GM21723 (cell line): ENCODE measurements at regions not wholly inside any gene's neighbourhood (a gene's known extent, or its start where the extent isn't known, plus 50 kb on each side); places are given as distances from the start of the nearest gene placed in this dataset.

Source experiments
- ATAC-seq: cut with Tn5 transposase; IDR thresholded peaks from one replicate; pipeline ENCODE4 v1.9.1; 2021; ENCODE audit warnings: mild to moderate bottlenecking, moderate library complexity; ENCODE audit not compliant: unreplicated experiment

- ATAC-seq, result no peak
Observed at GRCh38 chr4:26132858-26133257, 188.0 kb upstream of the RBPJ start.

DNA sequence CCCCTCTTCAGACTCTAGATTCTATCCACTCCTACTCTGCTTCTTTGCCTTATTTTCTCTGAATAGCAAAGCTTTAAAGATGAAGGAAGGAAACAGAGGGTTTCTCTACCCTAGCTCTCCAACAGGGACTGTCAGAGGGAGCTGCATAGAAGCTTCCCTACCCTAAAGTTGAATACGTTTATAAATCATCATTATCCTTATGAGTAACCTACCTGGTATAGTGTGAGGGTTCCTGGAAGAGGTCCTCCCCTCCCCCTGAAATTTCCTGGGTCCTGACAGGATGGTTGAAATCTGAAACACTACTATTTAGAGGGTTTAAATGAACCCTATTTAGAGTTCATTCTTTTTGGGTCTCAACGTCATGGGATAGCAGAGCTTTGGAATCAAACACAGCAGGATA is 187.0 kb upstream of the RBPJ start:
- no peak for ATAC-seq

- no peak for ATAC-seq
Observed at GRCh38 chr4:26135331-26135730, 185.5 kb upstream of the RBPJ start.

- no peak for ATAC-seq
Observed at GRCh38 chr4:26136615-26137014, 184.2 kb upstream of the RBPJ start.

DNA sequence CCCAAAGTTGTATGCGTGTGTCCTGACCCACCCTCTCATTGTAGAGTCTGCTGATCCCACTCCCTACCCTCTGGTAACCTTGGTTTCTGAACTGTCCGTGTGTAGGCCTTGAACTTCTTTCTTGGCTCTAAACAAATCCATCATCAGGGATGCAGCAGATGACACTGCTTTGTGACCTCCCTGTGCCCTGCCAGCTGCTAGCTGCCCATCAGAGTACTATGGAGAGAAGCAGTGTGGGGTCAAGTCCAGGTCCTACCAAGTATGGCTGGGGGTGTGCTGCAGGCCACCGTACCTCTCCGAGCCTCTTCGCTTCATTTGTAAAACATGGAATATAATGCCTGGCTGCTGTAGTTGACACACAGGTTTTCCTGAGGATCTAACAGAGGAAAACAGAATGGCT is 183.5 kb upstream of the RBPJ start:
- ATAC-seq, result no peak

- no peak for ATAC-seq
Observed at GRCh38 chr4:26139310-26139924, 181.4 kb upstream of the RBPJ start.

- no peak for ATAC-seq
Observed at GRCh38 chr4:26140150-26140898, 180.5 kb upstream of the RBPJ start.

DNA sequence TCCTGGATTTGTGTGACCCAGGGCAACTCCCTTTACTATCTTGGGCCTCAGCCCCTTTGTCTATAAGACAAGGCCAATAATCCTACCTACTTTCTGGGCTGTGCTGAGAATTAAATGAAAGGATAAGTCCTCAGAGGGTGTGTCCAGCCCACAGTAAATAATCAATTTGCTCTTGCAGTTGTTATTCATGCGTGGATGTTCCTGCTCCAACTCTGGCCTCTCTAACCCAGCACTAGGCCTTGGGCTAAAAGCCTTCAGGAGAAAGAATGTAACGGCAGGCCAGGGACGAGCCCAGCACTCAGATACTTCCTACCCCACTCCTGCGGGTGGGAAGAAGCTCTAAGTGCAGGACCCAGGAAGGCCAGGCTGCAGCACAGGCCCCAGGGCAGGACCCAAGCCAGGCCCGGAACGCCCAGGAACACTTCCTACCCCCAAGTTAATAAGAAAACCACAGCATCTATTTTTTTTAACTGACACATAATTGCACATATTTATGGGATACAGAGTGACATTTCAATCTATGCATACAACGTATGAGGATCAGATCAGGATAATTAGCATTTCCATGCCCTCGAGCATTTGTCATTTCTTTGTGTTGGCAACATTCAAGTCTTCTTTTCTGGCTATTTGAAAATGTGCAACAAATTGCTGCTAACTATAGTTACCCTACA is 179.6 kb upstream of the RBPJ start:
- ATAC-seq, result no peak

GRCh38 chr4:26141911-26142638 is 178.7 kb upstream of the RBPJ start:
- peak; percentile 53 for ATAC-seq

- ATAC-seq, result peak; percentile 25
Observed at GRCh38 chr4:26144526-26145155, 176.2 kb upstream of the RBPJ start.

GRCh38 chr4:26145212-26145611 is 175.6 kb upstream of the RBPJ start:
- ATAC-seq, result peak; percentile 48

DNA sequence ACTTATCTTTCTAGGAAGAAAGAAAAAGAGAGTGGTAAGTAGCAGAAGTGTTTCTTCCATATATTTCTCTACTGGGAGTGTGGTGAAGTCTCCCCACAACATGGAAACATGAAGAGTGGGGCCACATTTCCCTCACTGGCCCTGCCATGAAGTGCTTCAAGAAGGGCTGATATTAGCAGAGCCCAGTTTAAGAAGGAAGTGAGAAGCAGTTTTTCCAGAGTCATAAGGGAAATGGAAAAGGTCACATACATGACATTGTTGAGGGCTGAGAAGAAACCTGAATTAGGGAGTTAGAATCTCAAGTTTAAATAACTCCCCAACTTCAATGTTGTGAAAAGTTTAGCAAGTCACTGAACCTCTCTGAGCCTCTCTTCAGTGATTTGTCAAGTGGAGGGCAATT is 171.9 kb upstream of the RBPJ start:
- no peak for ATAC-seq

DNA sequence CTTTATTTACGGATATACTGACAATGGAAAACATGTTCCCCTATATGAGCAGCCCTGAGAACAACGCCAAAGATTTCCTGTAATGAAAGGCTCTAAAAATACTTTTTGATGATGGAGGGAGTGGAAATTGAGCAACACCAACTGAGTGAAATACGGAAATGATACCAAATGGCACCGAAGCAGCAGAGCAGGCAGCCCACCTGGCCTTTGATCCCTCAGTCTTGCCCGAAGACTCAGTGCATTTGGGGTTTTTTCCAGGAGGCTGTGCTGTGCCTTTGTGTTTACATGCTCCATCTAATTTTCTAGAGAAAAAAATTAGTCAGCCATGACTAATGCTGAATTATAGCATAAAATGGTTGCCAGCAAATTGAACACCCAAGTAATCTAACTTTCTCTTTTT is 169.9 kb upstream of the RBPJ start:
- no peak for ATAC-seq

GRCh38 chr4:26151615-26152014 is 169.2 kb upstream of the RBPJ start:
- no peak for ATAC-seq

- ATAC-seq, result no peak
Observed at GRCh38 chr4:26152056-26152455, 168.8 kb upstream of the RBPJ start.

DNA sequence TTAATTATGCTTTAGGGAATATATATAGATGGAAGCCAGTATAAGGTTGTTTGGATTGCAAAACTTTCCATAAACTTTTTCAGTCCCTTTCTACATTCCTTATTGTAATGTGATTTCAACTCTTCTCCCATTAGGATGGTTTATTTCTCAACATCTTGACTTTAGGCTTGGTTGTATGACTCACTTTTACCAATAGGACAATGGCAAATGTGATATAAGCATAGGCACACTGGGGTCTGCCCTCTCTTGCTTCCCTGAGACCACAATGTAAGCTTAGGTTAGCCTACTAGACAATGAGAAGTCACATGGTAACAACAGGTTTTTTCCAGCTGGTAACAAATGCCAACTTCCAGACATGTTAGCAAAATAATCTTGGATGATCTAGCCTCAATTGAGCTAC is 163.3 kb upstream of the RBPJ start:
- ATAC-seq, result no peak

DNA sequence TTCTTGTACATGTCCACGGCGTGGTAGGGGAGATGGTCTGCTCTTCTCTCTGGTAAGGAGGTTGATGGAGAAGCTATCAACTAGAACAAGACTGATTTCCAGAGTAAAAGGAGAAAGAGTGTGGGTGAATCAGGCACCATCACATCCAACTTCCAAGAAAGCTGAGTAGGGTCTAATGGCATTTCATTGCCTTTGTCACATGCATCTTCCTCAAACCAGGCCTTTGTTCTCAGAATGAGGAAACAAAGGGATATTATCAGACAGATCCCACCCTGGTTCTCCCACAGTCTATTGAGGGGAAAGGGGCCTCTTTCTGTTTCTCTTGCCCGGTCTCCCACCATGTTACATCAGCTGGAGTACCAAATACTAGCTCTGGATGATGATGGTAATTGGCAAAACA is 160.2 kb upstream of the RBPJ start:
- no peak for ATAC-seq

DNA sequence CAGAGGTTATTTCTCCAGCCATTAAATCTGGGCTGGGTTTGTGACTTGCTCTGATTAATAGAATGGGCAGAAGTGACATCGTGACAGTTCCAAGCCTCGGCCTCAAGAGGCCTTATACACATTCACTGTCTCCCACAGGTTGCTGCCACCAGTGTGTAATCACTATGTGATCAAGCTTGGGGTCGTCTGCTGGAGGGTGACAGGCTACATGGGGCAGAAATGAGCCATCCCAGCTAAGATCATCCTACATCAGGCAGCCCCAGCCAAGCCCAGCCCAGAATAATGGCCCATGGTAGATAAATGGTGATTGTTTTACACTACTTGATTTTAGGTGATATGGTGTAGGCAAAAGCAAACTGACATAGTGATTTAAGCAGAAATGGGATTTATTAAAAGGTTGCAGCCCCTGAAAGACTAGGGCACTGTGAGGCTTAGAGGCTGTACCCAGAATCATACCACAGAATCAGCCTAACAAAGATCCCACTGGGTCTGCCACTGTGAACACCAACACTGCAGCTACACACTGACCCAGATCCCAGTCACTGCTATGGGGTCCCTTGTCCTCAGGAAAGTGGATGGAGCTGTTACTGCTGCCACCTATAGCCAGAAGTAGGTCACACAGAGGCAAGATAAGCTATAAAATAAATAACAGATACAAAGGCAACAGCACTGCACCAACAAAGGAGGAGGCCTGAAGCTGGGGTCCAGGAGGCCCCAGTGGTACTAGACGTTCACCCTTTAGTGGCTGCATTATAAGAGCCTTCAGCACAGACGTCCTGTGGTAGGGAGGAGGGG is 159.6 kb upstream of the RBPJ start:
- ATAC-seq, result peak; percentile 54

GRCh38 chr4:26162101-26162500 is 158.7 kb upstream of the RBPJ start:
- no peak for ATAC-seq
